CD14-positive monocyte (primary cell): ENCODE measurements at regions not wholly inside any gene's neighbourhood (a gene's known extent, or its start where the extent isn't known, plus 50 kb on each side); places are given as distances from the start of the nearest gene placed in this dataset.

Source experiments
- DNase-seq, 3 donors: peaks; one replicate each; pipeline ENCODE4 v3.0.0-alpha.2; 2011 to 2022
- H2AFZ ChIP-seq: 2 replicates; pipeline ENCODE4 v1.6.0; 2012; ENCODE audit warnings: mild to moderate bottlenecking, low read depth, low read length, inconsistent platforms; ENCODE audit not compliant: insufficient read depth, poor library complexity, severe bottlenecking
- H3K27ac ChIP-seq, 2 donors: 1 replicate in 1 of 2; 2 replicates in 1 of 2; pipeline ENCODE4 v1.5.1; 2012 to 2013; ENCODE audit warnings: low read length in 2 of 2, control low read depth in 1 of 2, inconsistent platforms in 1 of 2, low read depth in 1 of 2, mild to moderate bottlenecking in 1 of 2
- H3K27me3 ChIP-seq, 2 donors: one replicate each; pipeline versions ENCODE4 v1.6.0 to v1.6.1; 2011 to 2013; ENCODE audit warnings: low read length in 2 of 2; ENCODE audit not compliant: control insufficient read depth in 2 of 2, insufficient read depth in 2 of 2
- H3K36me3 ChIP-seq, 2 donors: replicated peaks in 1 of 2; 1 replicate in 1 of 2; 2 replicates in 1 of 2; pipeline versions ENCODE4 v1.5.1 to v1.6.1; 2012 to 2013; ENCODE audit warnings: low read length in 2 of 2, control low read depth in 1 of 2, inconsistent platforms in 1 of 2, mild to moderate bottlenecking in 1 of 2; ENCODE audit not compliant: insufficient read depth in 2 of 2, control insufficient read depth in 1 of 2
- H3K4me1 ChIP-seq, 2 donors: 1 replicate in 1 of 2; 2 replicates in 1 of 2; pipeline versions ENCODE4 v1.5.1 to v1.6.1; 2012 to 2013; ENCODE audit warnings: low read length in 2 of 2, control low read depth in 1 of 2, inconsistent platforms in 1 of 2, mild to moderate bottlenecking in 1 of 2, moderate library complexity in 1 of 2; ENCODE audit not compliant: insufficient read depth in 2 of 2, control insufficient read depth in 1 of 2
- H3K4me2 ChIP-seq: replicated peaks from 2 replicates; pipeline ENCODE3; 2012; ENCODE audit warnings: low read length, moderate library complexity, mild to moderate bottlenecking; ENCODE audit not compliant: poor library complexity, severe bottlenecking; ENCODE audit errors: extremely low read depth
- H3K4me3 ChIP-seq, 3 experiments: fragments of 200-600 bp in 1 of 3; sonication (generic) in 1 of 3; replicated peaks in 1 of 3; 1 replicate in 2 of 3; 2 replicates in 1 of 3; pipeline ENCODE4 v1.5.1; 2011 to 2013; ENCODE audit warnings: low read length in 3 of 3, mild to moderate bottlenecking in 3 of 3, control low read depth in 2 of 3, low read depth in 2 of 3, inconsistent platforms in 1 of 3, moderate library complexity in 1 of 3
- H3K79me2 ChIP-seq: 2 replicates; pipeline ENCODE4 v1.6.0; 2012; ENCODE audit warnings: mild to moderate bottlenecking, control low read depth, inconsistent platforms, low read length, moderate library complexity; ENCODE audit not compliant: insufficient read depth
- H3K9ac ChIP-seq: 2 replicates; pipeline ENCODE4 v1.6.0; 2017; ENCODE audit warnings: low read length, mild to moderate bottlenecking; ENCODE audit not compliant: insufficient read depth, poor library complexity, severe bottlenecking
- H3K9me3 ChIP-seq, 2 donors: replicated peaks in 1 of 2; 1 replicate in 1 of 2; 2 replicates in 1 of 2; pipeline versions ENCODE4 v1.5.1 to v1.6.1; 2012 to 2013; ENCODE audit warnings: low read length in 2 of 2, control low read depth in 1 of 2; ENCODE audit not compliant: control insufficient read depth in 1 of 2, insufficient read depth in 1 of 2
- H4K20me1 ChIP-seq: 2 replicates; pipeline ENCODE4 v1.6.0; 2012; ENCODE audit warnings: mild to moderate bottlenecking, low read length, control low read depth, moderate library complexity; ENCODE audit not compliant: insufficient read depth
- H3K27ac Mint-ChIP-seq, 7 donors: one replicate each; pipeline ENCODE4 v1.8.0; 2020; ENCODE audit warnings: mild to moderate bottlenecking in 7 of 7, mixed read lengths in 7 of 7, moderate library complexity in 6 of 7, inconsistent platforms in 2 of 7
- H3K27me3 Mint-ChIP-seq, 3 donors: one replicate each; pipeline ENCODE4 v1.8.0; 2021 to 2022; ENCODE audit warnings: low read depth in 3 of 3, mild to moderate bottlenecking in 3 of 3, mixed read lengths in 3 of 3, moderate library complexity in 3 of 3, inconsistent platforms in 1 of 3
- H3K36me3 Mint-ChIP-seq, 2 donors: one replicate each; pipeline ENCODE4 v1.8.0; 2020; ENCODE audit warnings: mixed read lengths in 2 of 2, inconsistent platforms in 1 of 2, mild to moderate bottlenecking in 1 of 2
- H3K4me1 Mint-ChIP-seq: one replicate; pipeline ENCODE4 v1.8.0; 2020; ENCODE audit warnings: mild to moderate bottlenecking, mixed read lengths
- H3K4me3 Mint-ChIP-seq, 2 donors: one replicate each; pipeline ENCODE4 v1.8.0; 2020; ENCODE audit warnings: mild to moderate bottlenecking in 2 of 2, mixed read lengths in 2 of 2, moderate library complexity in 1 of 2
- H3K9me3 Mint-ChIP-seq, 7 donors: one replicate each; pipeline ENCODE4 v1.8.0; 2020 to 2022; ENCODE audit warnings: mixed read lengths in 7 of 7, mild to moderate bottlenecking in 6 of 7, moderate library complexity in 6 of 7, inconsistent platforms in 2 of 7
- CTCF ChIP-seq: fragments of 200-600 bp; IDR thresholded peaks from one replicate; pipeline ENCODE4 v1.8.0; 2022; ENCODE audit warnings: antibody characterized with exemption, mild to moderate bottlenecking
- WGBS: methylation state at CpG from one replicate; pipeline ENCODE4 v1.1.5; 2013; ENCODE audit warnings: missing lambda C conversion rate; ENCODE audit not compliant: insufficient coverage; 5-methylcytosine and 5-hydroxymethylcytosine counted together
- intact Hi-C, 2 donors: fragments of 100-400 bp; cut with micrococcal nuclease; formaldehyde crosslinking; loops; one replicate each; pipeline versions ENCODE4 v1.15.0 to v1.15.1; 2023

GRCh38 chr20:11098888-11099287, 425.1 kb upstream of the JAG1 start:
- H3K79me2 ChIP-seq: no peaks in the 10 kb centered on the region

GRCh38 chr20:11101243-11101642, 427.4 kb upstream of the JAG1 start:
- Histone ChIP-seq H2AFZ (no peak overlapping the region), H3K9me3 (no peaks in the 10 kb centered on the region), H3K9ac (no peak overlapping the region), H3K36me3 (no peaks in the 10 kb centered on the region), H3K4me1 (peaks cover 0 to 8% of the 10 kb centered on the region in 2 donors), H3K27me3 (no peaks in the 10 kb centered on the region), H3K4me2 (no peak overlapping the region), H3K27ac (no peak overlapping the region), H4K20me1 (no peaks in the 10 kb centered on the region), H3K4me3 (no peak overlapping the region), H3K79me2 (no peaks in the 10 kb centered on the region)
- no peak overlapping the region for H3K4me3 Mint-ChIP-seq
- no CpG with 5 or more reads among the region's 2 CpGs for WGBS
- H3K27me3 Mint-ChIP-seq: peaks cover 1 to 2% (median 2%) of the 10 kb centered on the region in 3 donors
- no peak for TF ChIP-seq CTCF
- no peaks in the 10 kb centered on the region for H3K36me3 Mint-ChIP-seq
- H3K4me1 Mint-ChIP-seq: peaks cover 10% of the 10 kb centered on the region
- DNase-seq: peak in 2 of 3 donors; percentile 3 to 12
- intact Hi-C loops: no loop called here
- peaks cover 0 to 2% (median 0%) of the 10 kb centered on the region in 7 donors for H3K9me3 Mint-ChIP-seq
- peak overlapping the region in 1 of 7 donors; percentile 74 for H3K27ac Mint-ChIP-seq

More at GRCh38 chr20:11098888-11099287, 425.1 kb upstream of the JAG1 start:
- Mint-ChIP-seq H3K4me1 (peaks cover 10% of the 10 kb centered on the region), H3K36me3 (no peaks in the 10 kb centered on the region), H3K27me3 (peaks cover 0 to 2% (median 2%) of the 10 kb centered on the region in 3 donors), H3K9me3 (peaks cover 0 to 3% (median 0%) of the 10 kb centered on the region in 7 donors), H3K27ac (no peak overlapping the region), H3K4me3 (no peak overlapping the region)
- no CpG with 5 or more reads among the region's 1 CpG for WGBS
- H3K4me3 ChIP-seq: no peak overlapping the region
- H3K4me1 ChIP-seq: peaks cover 0 to 8% of the 10 kb centered on the region in 2 donors
- H3K36me3 ChIP-seq: no peaks in the 10 kb centered on the region
- intact Hi-C loops: no loop called here
- H3K9me3 ChIP-seq: no peaks in the 10 kb centered on the region
- no peak overlapping the region for H3K9ac ChIP-seq
- no peak overlapping the region for H3K27ac ChIP-seq
- no peak overlapping the region for H3K4me2 ChIP-seq
- DNase-seq: no peak
- no peak overlapping the region for H2AFZ ChIP-seq
- TF ChIP-seq CTCF: no peak
- no peaks in the 10 kb centered on the region for H3K27me3 ChIP-seq
- no peaks in the 10 kb centered on the region for H4K20me1 ChIP-seq
